ENCODE measurements at regions not wholly inside any gene's neighbourhood (a gene's known extent, or its start where the extent isn't known, plus 50 kb on each side); places are given as distances from the start of the nearest gene placed in this dataset.

- TF ChIP-seq, protein P1, sequence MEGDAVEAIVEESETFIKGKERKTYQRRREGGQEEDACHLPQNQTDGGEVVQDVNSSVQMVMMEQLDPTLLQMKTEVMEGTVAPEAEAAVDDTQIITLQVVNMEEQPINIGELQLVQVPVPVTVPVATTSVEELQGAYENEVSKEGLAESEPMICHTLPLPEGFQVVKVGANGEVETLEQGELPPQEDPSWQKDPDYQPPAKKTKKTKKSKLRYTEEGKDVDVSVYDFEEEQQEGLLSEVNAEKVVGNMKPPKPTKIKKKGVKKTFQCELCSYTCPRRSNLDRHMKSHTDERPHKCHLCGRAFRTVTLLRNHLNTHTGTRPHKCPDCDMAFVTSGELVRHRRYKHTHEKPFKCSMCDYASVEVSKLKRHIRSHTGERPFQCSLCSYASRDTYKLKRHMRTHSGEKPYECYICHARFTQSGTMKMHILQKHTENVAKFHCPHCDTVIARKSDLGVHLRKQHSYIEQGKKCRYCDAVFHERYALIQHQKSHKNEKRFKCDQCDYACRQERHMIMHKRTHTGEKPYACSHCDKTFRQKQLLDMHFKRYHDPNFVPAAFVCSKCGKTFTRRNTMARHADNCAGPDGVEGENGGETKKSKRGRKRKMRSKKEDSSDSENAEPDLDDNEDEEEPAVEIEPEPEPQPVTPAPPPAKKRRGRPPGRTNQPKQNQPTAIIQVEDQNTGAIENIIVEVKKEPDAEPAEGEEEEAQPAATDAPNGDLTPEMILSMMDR (IDR thresholded peaks at IDR 0.05) = no peak
- no peak for TF ChIP-seq POLR2AphosphoS5 (IDR thresholded peaks at IDR 0.05)
- TF ChIP-seq POLR2A (IDR thresholded peaks at IDR 0.05) = no peak
- no peak for TF ChIP-seq EP300 (IDR thresholded peaks at IDR 0.05; ENCODE audit: low read depth)
Observed at GRCh38 chr9:134591573-134591981, 50.0 kb upstream of the COL5A1 start.

Measured in transverse colon (tissue), 4 donors.